Stimulated activated CD4-positive, alpha-beta T cell treated with anti-CD3 and anti-CD28 coated beads, Interleukin-4, amount 100 ng/mL, for 1 hour (primary cell): ENCODE measurements at regions not wholly inside any gene's neighbourhood (a gene's known extent, or its start where the extent isn't known, plus 50 kb on each side); places are given as distances from the start of the nearest gene placed in this dataset.

ENCODE experiments used
- DNase-seq: peaks from one replicate; pipeline ENCODE4 v3.0.0-alpha.2; 2020

DNA sequence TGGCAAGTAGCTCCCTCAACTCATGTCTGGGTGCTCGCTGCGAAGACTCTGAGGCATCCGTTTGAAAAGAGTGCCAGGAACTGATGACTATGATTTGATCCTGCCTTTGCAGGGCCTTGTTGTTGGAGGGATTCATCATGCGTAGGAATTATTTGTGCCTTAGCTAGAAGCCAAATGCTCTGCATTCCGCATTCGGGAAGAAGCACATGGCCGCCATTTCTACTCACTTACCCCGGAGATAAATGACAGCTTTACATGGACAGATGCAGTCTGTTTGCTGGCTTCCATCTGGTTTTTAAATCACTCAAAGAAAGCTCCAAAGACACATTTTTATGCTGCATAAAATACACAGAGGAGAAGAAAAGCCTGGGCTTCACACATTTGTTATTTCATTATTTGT lies 363.3 kb upstream of the CDH4 start:
- DNase-seq, result no peak

DNA sequence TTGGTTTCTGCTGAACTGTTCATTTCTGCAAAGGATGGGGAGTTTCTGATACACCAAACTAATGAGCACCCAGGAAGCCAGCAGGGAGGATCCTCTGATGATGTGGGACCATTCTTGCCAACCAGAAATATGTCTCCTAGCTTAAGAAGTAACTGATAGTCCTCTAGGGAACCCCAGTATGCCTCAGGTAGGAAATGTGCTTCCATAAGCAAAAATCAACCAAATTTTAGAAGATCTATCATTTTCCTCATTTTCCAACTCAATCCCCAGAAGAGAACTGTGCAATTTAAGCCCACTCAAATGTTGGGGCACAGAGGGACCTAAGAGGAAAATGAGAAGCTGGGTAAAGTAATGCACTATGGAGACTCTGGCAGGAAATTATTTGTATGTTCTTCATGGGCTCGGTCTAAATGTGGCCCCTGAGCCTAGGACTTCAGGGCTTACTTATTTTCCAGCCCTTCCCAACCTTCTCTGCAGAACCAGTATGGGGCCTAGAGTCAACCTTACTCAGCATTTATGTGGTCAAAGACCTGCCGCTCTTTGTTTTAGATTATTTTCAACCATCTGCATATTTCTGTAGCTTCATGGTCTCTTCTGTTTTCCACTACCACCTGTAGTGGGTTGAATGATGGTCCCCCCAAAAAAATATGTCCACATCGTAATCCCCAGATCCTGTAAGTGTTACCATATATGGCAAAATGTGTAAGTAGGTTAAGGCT lies 359.8 kb upstream of the CDH4 start:
- DNase-seq, result no peak

DNA sequence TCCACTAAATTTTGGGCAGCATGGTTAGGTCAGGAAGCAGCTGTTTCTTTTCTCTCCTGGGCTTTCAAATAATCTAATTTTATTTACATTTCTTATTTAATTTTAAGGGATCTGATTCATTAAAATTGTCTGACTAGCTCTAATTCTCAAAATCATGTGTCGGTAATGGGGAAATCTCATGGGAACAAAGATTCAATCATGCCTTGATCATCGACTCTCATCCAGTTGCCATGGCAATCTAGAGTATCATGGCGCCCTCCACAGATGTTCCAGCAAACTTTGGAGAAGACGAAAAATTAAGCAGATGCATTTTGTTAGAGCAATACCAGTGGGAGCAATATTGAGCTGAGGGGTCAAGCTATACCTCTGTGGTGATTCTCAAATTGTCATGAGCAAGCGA lies 358.0 kb upstream of the CDH4 start:
- no peak for DNase-seq

DNA sequence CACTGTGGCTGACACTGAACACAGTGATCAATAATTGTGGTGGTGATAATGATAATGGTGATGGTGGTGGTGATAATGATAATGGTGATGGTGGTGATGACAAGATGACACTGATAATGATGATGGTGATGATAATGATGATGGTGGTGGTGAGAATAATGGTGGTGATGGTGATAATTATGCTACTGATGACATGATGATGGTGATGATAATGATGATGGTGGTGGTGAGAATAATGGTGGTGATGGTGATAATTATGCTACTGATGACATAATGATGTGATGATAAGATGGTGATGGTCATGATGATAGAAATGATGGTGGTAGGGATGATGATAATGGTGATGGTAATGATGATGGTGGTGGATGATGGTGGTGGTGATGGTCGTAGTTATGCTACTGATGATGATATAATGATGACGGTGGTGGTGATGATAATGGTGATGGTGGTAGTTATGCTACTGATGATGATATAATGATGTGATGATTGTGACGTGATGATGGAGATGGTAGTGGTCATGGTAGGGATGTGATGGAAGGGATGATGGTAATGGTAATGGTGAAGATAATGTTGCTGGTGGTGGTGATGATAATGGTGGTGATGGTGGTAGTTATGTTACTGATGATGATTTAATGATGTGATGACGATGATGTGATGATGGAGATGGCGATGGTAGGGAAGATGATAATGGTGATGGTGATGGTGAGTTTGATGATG lies 356.5 kb upstream of the CDH4 start:
- DNase-seq, result no peak

DNA sequence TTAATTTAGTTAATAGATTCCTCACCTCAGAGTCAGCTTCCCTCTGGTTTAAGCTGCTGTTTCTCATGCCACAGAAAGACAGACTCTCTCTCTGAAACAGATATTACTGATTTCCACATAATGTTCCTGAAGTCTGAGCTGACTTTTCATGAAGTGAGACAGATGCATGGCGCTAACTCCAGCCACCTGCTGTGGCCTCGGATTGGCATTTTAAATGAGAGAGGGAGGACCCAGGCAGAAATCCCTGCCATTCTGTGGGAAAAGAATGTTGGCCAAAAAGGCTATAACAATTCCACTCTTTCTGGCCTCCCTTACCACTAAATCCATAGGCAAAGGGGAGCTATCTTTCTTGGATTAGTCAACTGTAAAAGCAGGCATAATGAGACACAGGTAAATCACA lies 354.1 kb upstream of the CDH4 start:
- DNase-seq, result no peak

DNA sequence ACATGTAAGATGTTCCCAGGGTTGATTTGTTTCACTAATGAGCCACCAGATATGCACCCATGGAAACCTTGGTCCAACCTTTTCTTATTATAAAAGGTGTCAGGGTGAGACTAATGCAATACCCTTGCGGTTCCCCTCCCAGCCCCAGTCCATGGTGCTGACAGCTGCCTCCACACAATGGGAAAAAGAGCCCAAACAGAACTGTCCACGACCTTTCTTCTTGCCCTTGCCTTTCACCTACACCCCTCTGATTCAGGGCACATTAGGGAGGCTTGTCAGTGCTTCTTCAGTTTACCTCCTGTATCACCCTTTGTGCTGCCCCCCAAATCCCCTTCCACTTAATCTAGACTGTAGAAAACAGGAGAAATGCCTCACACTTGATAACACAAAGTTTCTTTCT lies 352.7 kb upstream of the CDH4 start:
- no peak for DNase-seq

DNA sequence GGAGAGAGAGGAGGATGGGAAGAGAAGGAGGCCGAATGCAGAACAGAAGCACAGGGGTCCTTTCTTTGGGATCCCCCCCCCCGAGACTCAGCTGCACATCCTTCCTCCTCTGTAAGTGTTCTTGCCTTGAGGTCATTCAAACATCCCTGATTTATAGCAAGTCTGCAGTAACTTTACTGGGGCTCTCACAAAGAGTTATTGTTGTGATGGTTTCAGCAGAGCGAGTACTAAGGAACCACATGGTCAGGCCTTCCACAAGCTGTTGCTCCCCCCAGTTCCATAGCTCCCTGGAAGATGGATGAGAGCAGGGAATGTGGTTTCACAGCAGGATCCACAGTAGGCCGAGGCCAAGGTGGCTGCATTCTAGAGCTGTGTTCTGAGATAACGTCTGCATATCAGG lies 351.4 kb upstream of the CDH4 start:
- no peak for DNase-seq

DNA sequence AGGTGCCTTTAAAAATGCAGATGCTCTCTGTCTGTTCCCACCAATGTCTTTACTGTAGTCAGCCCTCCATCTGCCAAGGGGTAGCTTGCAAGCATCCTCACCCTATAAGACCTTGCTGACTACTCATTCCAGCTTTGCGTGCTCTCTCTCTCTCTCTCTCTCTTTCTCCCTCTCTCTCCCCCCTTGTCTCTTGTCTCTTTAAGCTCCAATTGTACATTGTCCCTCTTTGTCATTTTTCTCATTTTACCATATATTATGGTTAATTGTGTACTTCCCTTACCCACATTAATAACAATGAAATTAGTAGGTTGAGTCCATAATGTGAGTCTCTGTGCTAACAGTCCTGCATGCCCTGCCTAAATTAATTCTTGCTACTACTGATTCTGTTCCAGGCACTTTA lies 350.2 kb upstream of the CDH4 start:
- DNase-seq, result no peak

DNA sequence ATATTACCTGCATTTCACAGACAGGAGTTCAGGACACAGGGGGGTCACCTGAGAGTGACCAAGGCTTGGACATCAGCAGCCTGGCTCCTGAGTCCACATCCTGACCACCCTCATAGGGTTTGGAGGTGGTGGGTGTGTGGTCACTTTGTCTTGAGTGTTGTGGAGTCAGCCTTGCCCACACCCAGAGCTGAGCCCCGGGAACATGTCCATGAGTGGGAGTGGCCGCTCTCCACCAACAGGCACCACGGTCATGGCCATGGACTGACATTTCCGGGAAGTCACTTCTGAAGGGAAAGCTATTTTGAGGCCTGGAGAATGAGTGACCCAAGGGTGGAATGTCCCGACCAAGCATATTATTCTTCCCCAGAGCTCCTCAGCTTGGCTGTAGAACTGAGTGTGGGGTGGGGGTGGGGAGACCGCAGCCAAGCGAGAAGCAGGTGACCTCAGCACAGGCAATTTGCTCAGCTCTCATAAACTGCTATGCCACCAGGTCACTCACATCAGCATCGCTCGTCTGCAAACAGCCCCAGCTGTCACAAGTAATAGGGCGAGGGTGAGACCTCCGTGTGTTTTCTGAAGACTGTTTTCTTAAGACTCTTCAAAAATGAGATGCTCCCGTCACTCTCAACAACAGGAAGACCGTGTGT lies 348.6 kb upstream of the CDH4 start:
- no peak for DNase-seq

DNA sequence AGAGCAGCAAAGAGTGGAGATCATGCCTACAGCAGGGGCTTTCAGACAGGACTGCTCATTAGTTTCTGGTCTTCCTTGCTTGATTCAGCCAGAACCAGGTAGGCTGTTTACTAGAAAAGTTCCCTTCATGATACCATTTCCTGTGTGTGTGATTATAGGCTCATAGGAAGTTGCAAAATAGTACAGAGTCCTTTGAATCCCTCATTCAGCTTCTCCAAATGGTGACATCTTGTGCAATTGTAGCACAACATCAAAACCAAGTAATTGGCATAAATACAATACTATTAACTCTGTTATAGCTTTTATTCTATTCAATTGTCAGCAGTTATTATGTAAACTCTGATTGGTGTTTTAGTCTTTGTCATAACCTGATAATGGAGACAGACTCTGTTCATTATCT lies 347.3 kb upstream of the CDH4 start:
- DNase-seq, result no peak

DNA sequence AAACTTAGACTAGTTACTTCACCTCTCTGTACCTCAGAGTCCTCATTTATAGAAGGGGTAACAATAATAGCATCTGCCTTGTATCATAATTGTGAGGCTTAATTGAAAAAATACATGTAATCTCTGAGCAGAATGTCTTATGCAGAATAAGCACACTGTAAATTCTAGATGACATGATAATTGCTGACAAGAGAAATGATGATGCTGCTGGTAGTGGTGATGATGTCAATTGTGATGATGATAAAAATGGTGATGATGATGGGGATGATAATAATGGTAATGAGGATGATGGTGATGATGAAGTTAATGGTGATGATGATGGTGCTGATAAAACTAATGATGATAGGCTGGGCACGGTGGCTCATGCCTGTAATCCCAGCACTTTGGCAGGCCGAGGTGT lies 346.1 kb upstream of the CDH4 start:
- DNase-seq, result no peak

DNA sequence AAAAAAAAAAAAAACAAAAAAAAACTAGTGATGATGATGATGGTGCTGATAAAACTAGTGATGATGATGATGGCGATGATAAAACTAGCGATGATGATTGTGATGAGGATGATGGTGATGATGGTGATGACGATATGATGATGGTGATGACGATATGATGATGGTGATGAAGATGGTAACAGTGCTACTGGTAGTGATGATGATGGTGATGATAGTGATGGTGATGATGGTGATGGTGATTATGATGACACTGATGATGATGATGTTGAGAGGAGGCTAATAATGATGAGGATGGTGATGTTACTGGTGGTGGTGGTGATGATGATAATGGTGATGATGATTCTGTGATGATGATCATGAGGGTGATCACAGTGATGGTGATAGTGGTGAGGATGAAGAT lies 345.5 kb upstream of the CDH4 start:
- DNase-seq, result no peak

DNA sequence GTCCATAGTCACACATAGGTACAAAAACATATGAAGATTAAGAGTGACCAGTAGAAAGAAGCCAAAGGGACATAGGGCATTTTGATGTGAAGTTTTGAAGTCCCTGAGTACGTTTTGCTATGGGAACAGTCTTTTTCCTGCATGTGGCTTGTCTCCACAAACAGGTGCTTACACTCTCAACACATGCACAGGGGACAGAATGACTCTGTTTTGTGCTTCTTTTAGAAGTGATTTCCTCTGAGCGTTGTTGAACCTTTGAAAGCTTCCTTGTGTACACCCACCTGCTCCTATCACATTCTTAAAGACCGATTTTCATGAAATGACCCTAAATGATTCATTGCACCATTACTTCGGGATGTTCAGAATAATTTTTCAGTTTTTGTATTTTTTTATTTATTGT lies 338.8 kb upstream of the CDH4 start:
- DNase-seq, result no peak

DNA sequence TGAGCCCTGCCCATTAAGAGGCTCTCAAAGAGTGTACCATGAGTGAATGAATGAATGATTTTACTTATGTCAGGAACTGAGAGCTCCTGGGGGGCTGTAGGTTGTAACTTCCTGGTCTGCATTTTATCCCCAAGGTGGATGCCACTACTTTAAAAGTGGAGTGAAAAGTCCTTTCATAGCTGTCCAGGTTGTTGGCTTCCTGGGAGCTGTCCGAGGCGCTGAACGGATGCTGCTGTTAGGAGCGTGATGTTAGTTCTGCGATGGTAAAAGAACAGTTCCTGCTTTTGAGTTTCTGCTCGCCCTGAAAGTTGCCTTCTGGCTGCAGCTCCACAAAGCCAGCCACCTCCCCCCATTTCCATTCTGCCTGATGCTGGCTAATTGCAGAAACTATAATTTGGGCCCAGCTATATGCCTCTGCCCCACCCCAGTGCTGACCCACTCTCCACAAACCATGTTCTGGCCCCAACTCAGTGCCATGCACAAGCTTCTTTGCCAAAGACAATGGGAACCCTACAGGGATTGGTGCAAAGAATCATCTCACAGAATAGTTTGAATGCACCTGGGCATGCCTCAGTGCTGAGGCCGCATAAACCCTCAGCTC lies 330.9 kb upstream of the CDH4 start:
- peak; percentile 31 for DNase-seq

DNA sequence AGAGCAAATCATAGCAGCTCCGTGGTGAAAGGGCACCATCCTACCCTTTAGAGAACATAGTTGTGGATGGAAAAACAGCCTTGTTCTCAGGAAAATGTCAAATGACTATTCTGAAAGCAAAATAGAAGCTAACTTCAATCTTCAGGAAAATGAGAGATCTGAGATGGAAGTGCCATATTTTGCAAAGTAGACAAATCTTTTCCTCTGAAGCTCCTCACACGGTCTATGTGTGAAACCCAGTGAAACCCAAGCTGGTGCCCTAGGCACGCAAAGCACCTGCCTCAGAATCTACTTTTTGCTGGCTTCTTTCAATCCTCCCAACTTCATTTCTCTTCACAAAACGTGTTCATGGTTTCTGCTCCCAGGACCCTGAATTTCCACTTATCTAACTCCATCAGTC lies 325.2 kb upstream of the CDH4 start:
- no peak for DNase-seq

DNA sequence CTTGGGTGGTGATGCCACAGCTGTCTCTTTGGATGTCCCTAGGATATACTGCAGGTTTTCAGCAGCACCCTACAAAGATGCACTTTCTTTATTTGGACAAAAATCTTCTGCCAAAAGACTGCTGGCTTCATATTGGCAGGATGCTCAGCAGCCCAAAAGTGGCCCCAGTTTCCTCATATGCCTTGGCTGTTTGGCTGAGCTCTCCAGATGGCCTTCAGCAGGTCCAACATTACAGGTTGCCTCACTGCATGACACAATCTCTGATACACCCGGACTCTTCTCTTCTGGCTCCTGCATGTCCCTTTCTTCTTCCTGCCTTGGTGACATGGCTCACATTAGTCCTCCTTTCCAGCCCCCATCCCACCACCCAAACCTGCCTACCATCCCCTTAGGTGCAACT lies 323.7 kb upstream of the CDH4 start:
- no peak for DNase-seq

DNA sequence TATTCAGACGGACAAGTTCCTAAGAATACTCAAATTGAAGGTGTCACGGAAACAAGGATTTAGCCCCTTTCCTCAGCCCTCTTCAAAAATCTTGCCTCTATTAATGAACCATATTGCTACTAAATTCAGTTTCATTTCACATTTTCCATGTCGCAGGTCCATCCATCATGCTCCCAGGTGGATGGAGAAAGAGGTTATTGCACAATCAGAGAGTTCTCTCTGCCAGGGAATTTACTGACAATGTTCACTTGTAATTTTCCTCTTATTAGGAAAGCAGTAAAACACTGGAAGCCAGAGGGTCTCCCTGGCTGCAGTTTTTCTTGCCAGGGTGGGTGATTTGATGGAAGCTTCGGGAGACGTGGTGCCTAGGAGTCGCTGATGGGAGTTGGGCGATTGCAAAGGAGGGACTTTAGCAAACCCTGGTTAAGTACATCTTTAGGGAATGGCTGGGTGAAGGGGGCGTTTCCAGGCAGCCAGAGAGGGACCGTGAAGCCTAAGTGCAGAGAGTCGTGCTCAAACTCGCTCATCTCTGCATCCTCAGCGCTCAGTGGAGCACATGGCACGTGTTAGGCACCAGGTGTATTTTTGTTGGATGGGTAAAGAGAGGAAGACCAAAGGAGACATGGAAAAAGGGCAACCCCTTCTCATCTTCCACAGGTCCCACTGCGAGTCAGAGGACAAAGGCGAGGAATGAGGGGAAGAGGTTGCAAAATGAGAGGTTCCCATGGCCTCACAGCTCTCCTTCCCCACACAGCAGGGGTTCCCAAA lies 321.9 kb upstream of the CDH4 start:
- no peak for DNase-seq

DNA sequence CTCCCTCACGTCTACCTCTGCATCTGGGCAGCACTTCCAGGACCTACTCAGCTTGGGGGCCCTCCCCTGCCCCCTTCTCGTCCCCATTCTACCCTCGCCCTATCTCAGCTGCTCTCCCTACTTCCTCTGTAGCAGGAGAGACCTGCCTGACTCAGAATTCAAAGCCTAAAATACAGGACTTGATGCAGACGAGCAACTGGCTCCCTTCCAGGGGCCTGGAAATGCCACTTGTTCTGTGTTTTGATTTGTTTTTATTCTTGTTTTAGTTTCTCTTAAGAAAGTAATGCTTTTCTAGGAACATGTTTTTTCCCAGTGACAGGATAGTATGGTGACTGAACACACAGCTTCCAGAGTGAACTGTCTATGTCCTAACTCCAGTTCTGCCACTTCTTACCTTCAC lies 320.4 kb upstream of the CDH4 start:
- DNase-seq, result no peak

DNA sequence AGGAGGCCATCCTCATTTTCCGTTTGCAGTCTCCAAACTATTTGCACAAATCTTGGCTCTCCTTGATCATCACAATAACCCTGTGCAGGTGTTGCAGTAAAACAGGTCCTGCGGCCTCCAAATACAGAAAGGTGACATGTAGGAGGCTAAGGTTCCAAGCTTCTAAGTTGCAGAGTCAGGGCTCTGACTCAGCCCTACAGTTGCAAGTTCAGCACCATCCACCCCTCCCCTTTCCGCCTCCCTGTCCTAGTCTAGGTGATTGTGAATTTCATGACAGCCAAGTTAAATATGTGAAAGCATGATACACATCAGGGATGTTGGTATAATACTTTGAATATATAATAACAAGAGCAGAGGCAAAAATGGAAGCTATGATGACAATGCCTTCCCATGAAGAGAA lies 317.3 kb upstream of the CDH4 start:
- DNase-seq, result no peak

DNA sequence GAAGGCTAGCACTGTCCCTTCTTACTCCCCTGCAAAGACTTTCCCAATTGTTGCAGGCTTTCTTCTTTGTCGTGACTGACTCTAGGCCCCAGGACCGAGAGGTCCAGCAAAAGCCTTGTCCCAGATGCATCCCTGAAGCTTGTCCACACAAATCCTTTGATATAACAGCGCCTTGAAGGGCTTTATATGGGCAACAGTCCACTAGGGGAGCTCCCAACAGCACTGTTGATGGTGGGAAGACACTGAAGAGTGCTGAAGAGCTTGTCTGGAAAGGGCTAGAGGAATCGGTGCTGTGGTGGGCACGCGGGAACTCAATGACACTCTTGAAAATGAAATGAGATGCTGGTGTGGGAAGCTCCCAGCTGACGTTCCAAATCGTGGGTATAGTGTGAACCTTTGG lies 316.1 kb upstream of the CDH4 start:
- no peak for DNase-seq

DNA sequence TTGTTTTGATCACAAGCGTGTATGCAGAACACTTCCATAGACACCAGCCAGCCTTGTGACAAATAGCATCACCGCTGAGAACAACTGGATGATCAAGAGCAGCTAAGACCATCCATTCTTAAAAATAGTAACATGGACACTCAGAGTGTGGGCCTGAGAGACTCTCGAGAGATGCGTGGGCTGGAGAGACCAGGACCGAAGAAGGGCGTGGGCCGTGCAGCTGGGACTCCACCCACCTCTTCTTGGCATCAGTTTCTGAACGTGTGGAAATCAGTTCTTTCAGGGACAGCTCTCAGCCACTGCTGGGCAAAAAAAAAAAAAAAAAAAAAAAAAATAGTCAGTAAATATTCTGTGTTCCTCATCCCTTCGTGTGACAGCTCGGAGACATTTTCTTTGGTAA lies 314.5 kb upstream of the CDH4 start:
- no peak for DNase-seq

DNA sequence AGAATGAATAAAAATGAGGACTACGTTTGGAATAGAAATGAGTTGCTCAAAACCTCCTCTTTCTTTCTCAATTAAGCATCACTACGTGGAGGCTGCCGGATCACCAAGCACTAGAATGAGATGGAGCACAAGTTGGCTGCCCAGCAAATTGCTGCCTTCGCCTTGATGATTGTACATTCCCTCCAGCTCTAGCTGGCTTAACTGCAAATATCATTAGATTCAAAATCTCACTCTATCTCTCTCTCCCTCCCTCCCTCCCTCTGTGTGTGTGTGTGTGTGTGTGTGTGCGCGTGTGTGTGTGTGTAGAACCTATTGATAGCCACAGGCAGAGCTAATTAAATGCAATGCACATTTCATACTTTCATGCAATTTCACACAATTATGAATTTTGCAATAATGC lies 310.7 kb upstream of the CDH4 start:
- no peak for DNase-seq

DNA sequence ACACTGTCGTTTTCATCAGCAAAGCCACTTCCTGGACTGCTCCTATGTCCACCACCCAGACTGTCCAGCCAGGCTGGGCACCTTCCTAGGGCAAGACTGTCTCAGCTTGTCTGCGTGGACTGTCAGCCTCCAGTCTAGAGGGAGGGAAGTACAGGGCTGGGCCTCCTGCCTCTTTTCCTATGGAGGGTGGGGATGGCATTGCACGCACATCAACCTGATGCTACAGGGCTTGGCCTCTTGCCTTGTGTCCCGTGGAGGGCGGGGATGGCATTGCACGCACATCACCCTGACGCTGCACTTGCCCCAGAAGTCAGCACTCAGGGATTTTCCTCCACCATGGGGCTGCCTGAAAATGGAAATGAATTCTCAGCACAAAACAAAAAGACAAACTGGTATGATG lies 304.2 kb upstream of the CDH4 start:
- no peak for DNase-seq
